ENCODE measurements at regions not wholly inside any gene's neighbourhood (a gene's known extent, or its start where the extent isn't known, plus 50 kb on each side); places are given as distances from the start of the nearest gene placed in this dataset.

DNA sequence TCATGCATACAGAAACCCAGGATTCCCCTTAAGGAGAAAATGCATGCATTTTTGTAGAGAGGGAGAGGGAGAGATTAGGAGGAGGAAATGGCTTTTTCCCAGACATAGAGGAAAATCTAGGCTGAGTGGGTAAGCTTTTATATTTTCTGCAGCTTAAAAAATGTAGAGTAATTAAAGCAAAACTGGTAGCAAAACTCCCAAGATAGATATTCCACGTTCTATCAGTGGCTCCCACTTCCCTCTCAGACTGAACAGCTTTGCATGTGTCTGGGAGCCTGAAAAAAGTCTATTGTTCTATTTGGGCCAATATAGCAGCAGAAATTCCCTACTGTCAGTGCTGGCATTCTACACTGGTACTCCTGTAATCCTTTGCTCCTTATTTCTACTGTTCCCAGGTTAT lies 110.8 kb upstream of the CADPS start:
- Histone ChIP-seq H3K27me3 (no peaks in the 10 kb centered on the region), H3K36me3 (no peaks in the 10 kb centered on the region), H3K4me1 (no peaks in the 10 kb centered on the region), H3K4me3 (no peak overlapping the region), H3K9me3 (no peaks in the 10 kb centered on the region), H3K27ac (no peak overlapping the region)
- no peak for FAIRE-seq
- no peak for DNase-seq
- intact Hi-C loops (cut with DNase I) = no loop called here
- TF ChIP-seq, protein P1, sequence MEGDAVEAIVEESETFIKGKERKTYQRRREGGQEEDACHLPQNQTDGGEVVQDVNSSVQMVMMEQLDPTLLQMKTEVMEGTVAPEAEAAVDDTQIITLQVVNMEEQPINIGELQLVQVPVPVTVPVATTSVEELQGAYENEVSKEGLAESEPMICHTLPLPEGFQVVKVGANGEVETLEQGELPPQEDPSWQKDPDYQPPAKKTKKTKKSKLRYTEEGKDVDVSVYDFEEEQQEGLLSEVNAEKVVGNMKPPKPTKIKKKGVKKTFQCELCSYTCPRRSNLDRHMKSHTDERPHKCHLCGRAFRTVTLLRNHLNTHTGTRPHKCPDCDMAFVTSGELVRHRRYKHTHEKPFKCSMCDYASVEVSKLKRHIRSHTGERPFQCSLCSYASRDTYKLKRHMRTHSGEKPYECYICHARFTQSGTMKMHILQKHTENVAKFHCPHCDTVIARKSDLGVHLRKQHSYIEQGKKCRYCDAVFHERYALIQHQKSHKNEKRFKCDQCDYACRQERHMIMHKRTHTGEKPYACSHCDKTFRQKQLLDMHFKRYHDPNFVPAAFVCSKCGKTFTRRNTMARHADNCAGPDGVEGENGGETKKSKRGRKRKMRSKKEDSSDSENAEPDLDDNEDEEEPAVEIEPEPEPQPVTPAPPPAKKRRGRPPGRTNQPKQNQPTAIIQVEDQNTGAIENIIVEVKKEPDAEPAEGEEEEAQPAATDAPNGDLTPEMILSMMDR (IDR thresholded peaks at IDR 0.05) = no peak
- ATAC-seq = no peak
- WGBS, 2 donors = 45 to 73% methylated on average over 1 of the region's 1 CpG

DNA sequence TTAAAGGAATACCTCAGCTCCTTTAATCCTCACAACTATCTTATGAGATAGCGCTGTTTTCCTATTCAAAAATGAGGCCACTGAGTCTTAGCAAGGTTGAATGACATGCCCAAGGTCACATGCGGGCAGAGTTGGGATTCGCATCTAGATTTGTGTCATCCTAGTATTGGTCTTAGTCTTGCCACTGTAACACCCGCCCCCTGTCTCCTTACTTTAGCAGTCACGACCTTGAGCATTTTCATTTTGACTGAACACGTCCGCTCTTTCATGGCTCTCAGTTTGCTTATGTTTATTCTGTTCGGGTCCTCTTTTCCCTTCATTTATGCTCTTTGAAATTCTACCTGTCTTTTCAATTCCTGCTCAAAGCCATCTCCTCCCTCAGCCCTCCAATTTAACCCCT lies 112.5 kb upstream of the CADPS start:
- no peak for DNase-seq
- H3K36me3 ChIP-seq = no peaks in the 10 kb centered on the region
- no peaks in the 10 kb centered on the region for H3K9me3 ChIP-seq
- intact Hi-C loops (cut with DNase I) = no loop called here
- no peak overlapping the region for H3K27ac ChIP-seq
- no peak overlapping the region for H3K4me3 ChIP-seq
- TF ChIP-seq, protein P1 (IDR thresholded peaks at IDR 0.05) = no peak
- ATAC-seq = no peak
- H3K4me1 ChIP-seq = no peaks in the 10 kb centered on the region
- H3K27me3 ChIP-seq = no peaks in the 10 kb centered on the region
- no peak for FAIRE-seq
- WGBS, 2 donors = 60 to 76% methylated on average over 8 of the region's 8 CpGs

DNA sequence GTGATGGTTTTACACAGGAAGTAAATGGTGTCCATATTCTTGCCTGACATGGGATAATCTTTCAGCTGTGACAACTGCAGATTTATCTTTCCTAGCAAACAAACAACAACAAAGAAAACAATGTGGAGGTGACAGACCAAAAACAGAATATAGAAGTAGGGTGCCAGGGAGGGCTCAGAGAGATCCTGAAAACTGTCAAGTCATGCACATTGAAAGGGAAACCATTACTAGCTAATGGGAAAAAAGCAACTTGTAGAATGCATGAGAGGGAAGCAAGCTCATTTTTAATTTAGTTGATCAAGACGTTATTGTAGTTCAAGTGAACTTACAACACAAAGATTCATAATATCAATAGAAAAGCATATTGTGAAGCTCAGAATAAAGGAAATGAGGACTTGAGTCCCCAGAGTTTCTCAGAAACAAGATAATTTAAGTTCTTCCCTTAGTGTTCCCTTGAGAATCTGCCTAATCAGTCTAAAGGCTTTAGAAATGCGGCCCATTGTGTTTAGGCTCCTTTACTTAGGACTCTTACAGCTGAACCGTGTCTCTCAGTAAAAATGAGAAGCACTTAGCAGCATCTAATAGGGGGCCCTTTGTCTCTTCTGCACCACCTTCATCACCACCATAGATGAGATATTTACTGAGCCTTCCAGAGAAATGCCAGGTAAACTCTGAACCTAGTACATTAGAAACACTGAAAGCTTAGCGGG lies 115.6 kb upstream of the CADPS start:
- TF ChIP-seq, protein P1 (IDR thresholded peaks at IDR 0.05) = no peak
- no peak for DNase-seq
- WGBS, 2 donors = 69 to 83% methylated on average over 4 of the region's 4 CpGs
- no peaks in the 10 kb centered on the region for H3K36me3 ChIP-seq
- intact Hi-C loops (cut with DNase I) = no loop called here
- H3K9me3 ChIP-seq = no peaks in the 10 kb centered on the region
- H3K4me1 ChIP-seq = no peaks in the 10 kb centered on the region
- FAIRE-seq = no peak
- no peak overlapping the region for H3K27ac ChIP-seq
- no peaks in the 10 kb centered on the region for H3K27me3 ChIP-seq
- no peak for ATAC-seq
- no peak overlapping the region for H3K4me3 ChIP-seq

DNA sequence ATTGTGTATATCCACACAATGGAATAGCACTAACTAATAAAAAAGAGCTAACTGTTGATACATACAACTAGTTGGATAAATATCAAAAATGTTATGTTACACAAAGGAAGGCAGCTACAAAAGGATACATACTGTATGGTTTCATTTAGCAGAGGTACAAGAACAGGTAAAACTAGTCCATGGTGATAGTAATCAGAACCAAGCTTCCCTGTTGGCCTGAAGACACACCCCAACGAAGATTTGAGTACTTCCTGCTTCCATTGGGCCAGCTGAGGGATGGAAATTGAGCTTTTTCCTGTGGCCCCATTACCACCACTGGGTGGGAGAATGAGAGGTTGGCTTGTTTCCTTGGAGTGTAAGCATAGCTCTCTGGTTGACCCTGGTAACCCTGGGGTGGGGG lies 117.3 kb upstream of the CADPS start:
- Histone ChIP-seq H3K27me3 (no peaks in the 10 kb centered on the region), H3K36me3 (no peaks in the 10 kb centered on the region), H3K27ac (no peak overlapping the region), H3K9me3 (no peaks in the 10 kb centered on the region), H3K4me3 (no peak overlapping the region), H3K4me1 (no peaks in the 10 kb centered on the region)
- DNase-seq (no peak), ATAC-seq (no peak), FAIRE-seq (no peak)
- intact Hi-C loops (cut with DNase I) = no loop called here
- TF ChIP-seq, protein P1 (IDR thresholded peaks at IDR 0.05) = no peak
- 61 to 65% methylated on average over 1 of the region's 1 CpG for WGBS, 2 donors

DNA sequence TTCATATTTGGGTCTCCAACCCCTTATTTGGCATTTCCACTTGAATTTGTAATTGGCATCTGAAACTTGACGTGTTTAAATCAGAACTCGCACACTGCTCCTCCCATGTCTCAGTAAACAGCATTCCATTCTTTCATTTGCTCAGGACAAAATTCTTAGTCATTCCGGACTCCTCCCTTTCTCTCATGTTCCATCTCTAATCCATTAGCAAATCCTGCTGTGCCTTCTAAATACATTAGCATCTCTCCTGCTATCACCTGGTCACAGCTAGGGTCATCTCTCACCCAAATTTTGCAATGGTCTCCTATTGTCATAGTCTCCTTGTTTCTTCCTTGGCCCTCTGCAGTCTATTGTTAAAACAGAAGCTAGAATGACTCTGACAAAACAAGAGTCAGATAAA lies 119.9 kb upstream of the CADPS start:
- no peaks in the 10 kb centered on the region for H3K36me3 ChIP-seq
- no peak for ATAC-seq
- no peaks in the 10 kb centered on the region for H3K27me3 ChIP-seq
- H3K27ac ChIP-seq = no peak overlapping the region
- intact Hi-C loops (cut with DNase I) = no loop called here
- H3K4me1 ChIP-seq = no peaks in the 10 kb centered on the region
- TF ChIP-seq, protein P1 (IDR thresholded peaks at IDR 0.05) = no peak
- H3K9me3 ChIP-seq = no peaks in the 10 kb centered on the region
- no peak for DNase-seq
- 63 to 84% methylated on average over 3 of the region's 3 CpGs for WGBS, 2 donors
- no peak overlapping the region for H3K4me3 ChIP-seq
- FAIRE-seq = no peak

Measured in pancreas (tissue), 10 donors.